ENCODE measurements at regions not wholly inside any gene's neighbourhood (a gene's known extent, or its start where the extent isn't known, plus 50 kb on each side); places are given as distances from the start of the nearest gene placed in this dataset.

DNA sequence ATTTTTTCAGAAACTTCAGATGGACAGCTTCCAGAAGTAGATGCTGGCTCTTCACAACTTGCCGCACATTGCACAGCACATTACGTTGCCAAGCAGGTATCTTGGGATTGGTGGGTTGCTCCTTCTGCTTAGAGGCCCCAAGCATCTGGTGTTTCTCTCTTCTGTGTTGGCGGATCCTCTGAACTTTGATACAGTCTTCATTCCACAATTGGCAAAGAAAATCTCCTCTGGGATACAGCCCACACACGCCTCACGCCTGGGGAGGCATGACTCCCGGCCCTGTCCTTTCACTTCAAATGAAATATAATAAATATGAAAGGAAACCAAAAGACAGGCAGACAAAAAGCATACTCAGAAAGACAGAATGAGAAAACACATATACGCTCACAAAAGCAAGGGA lies 72.3 kb upstream of the PPP2R5A start:
- no peak for DNase-seq
- Histone ChIP-seq H3K36me3 (no peaks in the 10 kb centered on the region), H3K9me3 (no peaks in the 10 kb centered on the region), H3K27ac (no peak overlapping the region), H3K4me3 (no peak overlapping the region), H3K27me3 (no peaks in the 10 kb centered on the region), H3K4me1 (peaks cover 0 to 13% (median 1%) of the 10 kb centered on the region in 4 donors)
- TF ChIP-seq, protein P1, sequence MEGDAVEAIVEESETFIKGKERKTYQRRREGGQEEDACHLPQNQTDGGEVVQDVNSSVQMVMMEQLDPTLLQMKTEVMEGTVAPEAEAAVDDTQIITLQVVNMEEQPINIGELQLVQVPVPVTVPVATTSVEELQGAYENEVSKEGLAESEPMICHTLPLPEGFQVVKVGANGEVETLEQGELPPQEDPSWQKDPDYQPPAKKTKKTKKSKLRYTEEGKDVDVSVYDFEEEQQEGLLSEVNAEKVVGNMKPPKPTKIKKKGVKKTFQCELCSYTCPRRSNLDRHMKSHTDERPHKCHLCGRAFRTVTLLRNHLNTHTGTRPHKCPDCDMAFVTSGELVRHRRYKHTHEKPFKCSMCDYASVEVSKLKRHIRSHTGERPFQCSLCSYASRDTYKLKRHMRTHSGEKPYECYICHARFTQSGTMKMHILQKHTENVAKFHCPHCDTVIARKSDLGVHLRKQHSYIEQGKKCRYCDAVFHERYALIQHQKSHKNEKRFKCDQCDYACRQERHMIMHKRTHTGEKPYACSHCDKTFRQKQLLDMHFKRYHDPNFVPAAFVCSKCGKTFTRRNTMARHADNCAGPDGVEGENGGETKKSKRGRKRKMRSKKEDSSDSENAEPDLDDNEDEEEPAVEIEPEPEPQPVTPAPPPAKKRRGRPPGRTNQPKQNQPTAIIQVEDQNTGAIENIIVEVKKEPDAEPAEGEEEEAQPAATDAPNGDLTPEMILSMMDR (IDR thresholded peaks at IDR 0.05): no peak
- TF ChIP-seq POLR2A (IDR thresholded peaks at IDR 0.05): no peak

DNA sequence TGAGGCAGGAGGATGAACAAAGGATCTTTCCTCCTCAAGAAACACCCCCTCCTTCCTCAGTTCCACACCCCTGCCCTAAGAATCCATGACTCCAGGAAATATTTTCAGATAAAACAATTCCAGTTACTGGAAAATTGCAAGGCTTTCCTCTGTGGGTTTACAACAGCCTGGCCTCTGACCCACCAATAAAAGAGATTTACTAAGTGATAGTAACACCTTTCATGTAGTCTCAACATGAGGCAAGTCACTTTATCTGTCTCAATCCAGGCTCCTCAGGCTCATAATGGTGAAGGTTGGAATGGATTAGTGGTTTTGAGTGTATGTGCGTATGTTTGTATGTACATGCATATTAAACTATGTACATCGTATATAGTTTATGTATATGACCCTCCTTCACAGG lies 71.4 kb upstream of the PPP2R5A start:
- Histone ChIP-seq H3K4me3 (no peak overlapping the region), H3K9me3 (no peaks in the 10 kb centered on the region), H3K27ac (peak overlapping the region in 1 of 4 donors; percentile 8), H3K4me1 (peaks cover 0 to 14% (median 3%) of the 10 kb centered on the region in 4 donors), H3K36me3 (no peaks in the 10 kb centered on the region), H3K27me3 (no peaks in the 10 kb centered on the region)
- no peak for DNase-seq
- no peak for TF ChIP-seq POLR2A (IDR thresholded peaks at IDR 0.05)
- TF ChIP-seq, protein P1 (IDR thresholded peaks at IDR 0.05): no peak

GRCh38 chr1:212214325-212214724 lies 70.9 kb upstream of the PPP2R5A start:
- Histone ChIP-seq H3K9me3 (no peaks in the 10 kb centered on the region), H3K36me3 (no peaks in the 10 kb centered on the region), H3K4me3 (no peak overlapping the region), H3K27ac (no peak overlapping the region), H3K27me3 (no peaks in the 10 kb centered on the region), H3K4me1 (peaks cover 0 to 14% (median 3%) of the 10 kb centered on the region in 4 donors)
- TF ChIP-seq POLR2A (IDR thresholded peaks at IDR 0.05): no peak
- TF ChIP-seq, protein P1 (IDR thresholded peaks at IDR 0.05): no peak
- DNase-seq: no peak

DNA sequence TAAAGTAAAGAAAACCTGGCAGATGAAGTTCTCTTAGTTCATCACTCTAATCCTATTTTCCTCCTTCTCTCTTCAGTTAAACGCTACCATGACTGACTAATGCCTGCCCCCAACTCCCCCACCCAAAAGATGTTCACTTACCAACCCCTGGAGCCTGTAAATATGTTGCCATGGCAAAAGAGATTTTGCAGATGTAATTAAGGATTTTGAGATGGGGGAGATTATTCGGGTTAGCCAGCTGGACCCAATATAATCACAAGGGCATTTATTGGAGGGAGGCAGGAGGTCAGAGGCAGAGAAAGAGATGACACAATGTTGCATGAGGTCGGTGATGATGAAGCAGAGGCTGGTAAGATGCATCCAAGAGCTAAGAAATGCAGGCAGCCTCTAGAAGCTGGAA lies 69.3 kb upstream of the PPP2R5A start:
- TF ChIP-seq, protein P1 (IDR thresholded peaks at IDR 0.05): no peak
- TF ChIP-seq POLR2A (IDR thresholded peaks at IDR 0.05): no peak

GRCh38 chr1:212217633-212218032 lies 67.6 kb upstream of the PPP2R5A start:
- TF ChIP-seq POLR2A (IDR thresholded peaks at IDR 0.05): no peak
- TF ChIP-seq, protein P1 (IDR thresholded peaks at IDR 0.05): no peak
- peaks cover 0 to 14% (median 3%) of the 10 kb centered on the region in 4 donors for H3K4me1 ChIP-seq
- H3K4me3 ChIP-seq: no peak overlapping the region
- no peak for DNase-seq
- no peaks in the 10 kb centered on the region for H3K27me3 ChIP-seq
- H3K27ac ChIP-seq: no peak overlapping the region
- H3K9me3 ChIP-seq: no peaks in the 10 kb centered on the region
- no peaks in the 10 kb centered on the region for H3K36me3 ChIP-seq

More for the DNA sequence above, 69.3 kb upstream of the PPP2R5A start:
- Histone ChIP-seq H3K36me3 (no peaks in the 10 kb centered on the region), H3K27me3 (no peaks in the 10 kb centered on the region), H3K27ac (no peak overlapping the region), H3K4me1 (peaks cover 0 to 14% (median 3%) of the 10 kb centered on the region in 4 donors), H3K4me3 (no peak overlapping the region), H3K9me3 (no peaks in the 10 kb centered on the region)
- DNase-seq: no peak

DNA sequence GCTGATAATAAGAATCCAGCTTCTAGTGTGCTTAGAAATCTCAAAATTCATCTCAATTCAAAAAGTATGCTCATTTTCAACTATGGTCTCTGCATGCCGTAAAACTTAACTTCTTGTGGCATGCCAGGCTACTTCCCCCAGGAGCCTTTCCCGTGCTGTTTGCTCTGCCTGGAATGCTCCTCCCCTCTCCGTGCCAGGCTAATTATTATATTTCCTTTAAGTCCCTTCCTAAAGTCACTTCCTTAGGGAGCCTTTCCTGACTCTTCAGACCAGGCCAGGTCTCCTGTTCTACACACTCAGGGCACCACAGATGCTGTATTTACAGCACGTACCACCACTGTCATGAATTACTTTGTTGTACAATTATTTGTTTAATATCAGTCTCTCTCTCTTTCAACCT lies 67.1 kb upstream of the PPP2R5A start:
- Histone ChIP-seq H3K36me3 (no peaks in the 10 kb centered on the region), H3K4me3 (no peak overlapping the region), H3K4me1 (peaks cover 0 to 14% (median 3%) of the 10 kb centered on the region in 4 donors), H3K27me3 (no peaks in the 10 kb centered on the region), H3K9me3 (no peaks in the 10 kb centered on the region), H3K27ac (no peak overlapping the region)
- no peak for DNase-seq
- TF ChIP-seq POLR2A (IDR thresholded peaks at IDR 0.05): no peak
- TF ChIP-seq, protein P1 (IDR thresholded peaks at IDR 0.05): no peak

All from Peyer's patch (tissue), 4 donors.